Uterus (tissue), 2 donors: ENCODE measurements at regions not wholly inside any gene's neighbourhood (a gene's known extent, or its start where the extent isn't known, plus 50 kb on each side); places are given as distances from the start of the nearest gene placed in this dataset.

Experiments
- POLR2A ChIP-seq, 2 donors: fragments of 450-650 bp; IDR thresholded peaks; one replicate each; pipeline ENCODE4 v1.6.1; 2016; ENCODE audit warnings: antibody characterized with exemption in 2 of 2, mild to moderate bottlenecking in 1 of 2, moderate library complexity in 1 of 2
- TF ChIP-seq, protein P1 (sequence below), 4 experiments: fragments of 200-600 bp in 2 of 4; fragments of 450-650 bp in 2 of 4; sonication (generic) in 2 of 4; IDR thresholded peaks; one replicate each; pipeline ENCODE4 v1.5.1; 2016 to 2019; ENCODE audit warnings: antibody characterized with exemption in 4 of 4, mild to moderate bottlenecking in 2 of 4, moderate library complexity in 1 of 4

DNA sequence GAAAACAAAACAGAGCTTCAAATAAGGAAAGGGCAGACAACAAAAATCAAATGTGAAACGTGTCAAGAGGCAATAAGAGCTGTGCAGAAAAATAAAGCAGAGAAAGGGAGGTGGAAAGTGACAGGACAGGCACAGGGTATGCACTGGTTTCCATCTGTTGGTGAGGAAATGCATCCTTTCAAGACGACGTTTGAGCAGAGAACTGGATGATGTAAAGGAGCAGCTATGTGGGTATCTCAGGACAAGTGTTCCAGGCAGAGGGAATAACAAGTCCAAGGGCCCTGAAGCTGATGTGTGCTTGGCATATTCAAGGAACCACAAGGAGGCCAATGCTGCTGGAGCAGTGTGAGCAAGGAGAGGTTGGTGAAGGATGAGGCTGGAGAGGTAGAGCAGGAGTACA is 168.9 kb upstream of the SERPINE2 start:
- TF ChIP-seq, protein P1, sequence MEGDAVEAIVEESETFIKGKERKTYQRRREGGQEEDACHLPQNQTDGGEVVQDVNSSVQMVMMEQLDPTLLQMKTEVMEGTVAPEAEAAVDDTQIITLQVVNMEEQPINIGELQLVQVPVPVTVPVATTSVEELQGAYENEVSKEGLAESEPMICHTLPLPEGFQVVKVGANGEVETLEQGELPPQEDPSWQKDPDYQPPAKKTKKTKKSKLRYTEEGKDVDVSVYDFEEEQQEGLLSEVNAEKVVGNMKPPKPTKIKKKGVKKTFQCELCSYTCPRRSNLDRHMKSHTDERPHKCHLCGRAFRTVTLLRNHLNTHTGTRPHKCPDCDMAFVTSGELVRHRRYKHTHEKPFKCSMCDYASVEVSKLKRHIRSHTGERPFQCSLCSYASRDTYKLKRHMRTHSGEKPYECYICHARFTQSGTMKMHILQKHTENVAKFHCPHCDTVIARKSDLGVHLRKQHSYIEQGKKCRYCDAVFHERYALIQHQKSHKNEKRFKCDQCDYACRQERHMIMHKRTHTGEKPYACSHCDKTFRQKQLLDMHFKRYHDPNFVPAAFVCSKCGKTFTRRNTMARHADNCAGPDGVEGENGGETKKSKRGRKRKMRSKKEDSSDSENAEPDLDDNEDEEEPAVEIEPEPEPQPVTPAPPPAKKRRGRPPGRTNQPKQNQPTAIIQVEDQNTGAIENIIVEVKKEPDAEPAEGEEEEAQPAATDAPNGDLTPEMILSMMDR (IDR thresholded peaks at IDR 0.05) = no peak
- no peak for TF ChIP-seq POLR2A (IDR thresholded peaks at IDR 0.05)
